IPS DF 19.7 (cell line): ENCODE measurements at regions not wholly inside any gene's neighbourhood (a gene's known extent, or its start where the extent isn't known, plus 50 kb on each side); places are given as distances from the start of the nearest gene placed in this dataset.
"Not testable (repeated sequence)": the region's sequence is repeated elsewhere in the genome, so short reads cannot be mapped to it uniquely, and the experiment has no call there.

Experiments
- DNase-seq: peaks from one replicate; pipeline ENCODE4 v3.0.0-alpha.2; 2013; ENCODE audit warnings: low read depth, low spot score

DNA sequence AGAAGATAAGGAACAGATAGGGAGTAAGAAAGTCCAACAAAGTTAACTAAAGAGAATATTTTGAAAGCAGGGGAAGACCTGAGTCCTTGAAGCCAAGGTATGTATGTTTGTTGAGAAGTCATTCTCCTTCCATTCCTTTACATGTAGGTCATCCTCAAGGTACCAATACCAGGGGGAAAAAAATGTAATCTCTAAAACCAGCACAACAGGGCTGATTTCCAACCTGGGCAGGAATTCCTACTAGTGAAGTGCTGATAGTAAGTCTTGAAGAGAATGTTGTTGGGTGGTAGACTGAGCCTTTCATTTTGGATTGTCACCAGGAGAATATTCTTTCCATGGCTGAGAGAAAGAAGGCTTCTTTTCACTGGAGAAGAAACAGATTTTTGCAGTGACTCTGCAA is 117.1 kb upstream of the ZNF462 start:
- no peak for DNase-seq

DNA sequence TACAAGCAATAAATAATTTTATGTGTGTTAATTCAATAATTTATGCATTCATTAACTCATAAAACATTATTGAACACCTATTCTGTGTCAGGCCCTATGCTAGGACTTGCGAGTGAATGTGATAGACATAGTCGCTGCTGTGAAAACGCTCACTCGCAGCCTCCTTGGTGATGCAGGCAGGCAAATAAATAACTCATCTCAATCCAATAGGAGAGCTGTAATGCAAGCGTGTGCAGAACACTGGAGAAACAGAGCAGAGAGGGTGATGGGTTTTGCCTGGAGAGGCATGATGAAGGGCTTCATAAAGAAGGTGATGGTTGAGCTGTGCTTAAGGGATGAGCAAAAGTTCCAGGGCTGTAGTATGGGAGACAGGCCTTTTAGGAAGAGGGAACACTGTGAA is 111.3 kb upstream of the ZNF462 start:
- DNase-seq, result no peak

DNA sequence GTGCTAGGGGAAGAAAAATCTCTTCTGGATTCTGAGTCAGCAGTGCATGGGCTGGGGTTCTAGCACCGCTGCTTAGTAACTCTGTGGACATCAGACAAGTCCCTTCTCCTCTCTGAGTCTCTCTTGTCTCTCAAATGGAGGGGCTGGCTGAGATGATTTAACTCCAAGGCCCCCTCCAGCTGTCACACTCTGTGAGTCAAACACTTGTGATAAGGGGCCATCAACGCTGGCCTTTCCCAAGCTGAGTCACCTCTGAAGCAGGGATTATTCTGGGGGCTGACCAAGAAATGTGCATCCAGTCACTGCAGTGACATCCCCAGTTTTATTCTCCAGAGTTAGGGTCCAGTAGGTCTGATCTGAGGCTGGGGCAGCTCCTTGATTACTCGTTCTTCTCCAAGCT is 110.4 kb upstream of the ZNF462 start:
- no peak for DNase-seq

DNA sequence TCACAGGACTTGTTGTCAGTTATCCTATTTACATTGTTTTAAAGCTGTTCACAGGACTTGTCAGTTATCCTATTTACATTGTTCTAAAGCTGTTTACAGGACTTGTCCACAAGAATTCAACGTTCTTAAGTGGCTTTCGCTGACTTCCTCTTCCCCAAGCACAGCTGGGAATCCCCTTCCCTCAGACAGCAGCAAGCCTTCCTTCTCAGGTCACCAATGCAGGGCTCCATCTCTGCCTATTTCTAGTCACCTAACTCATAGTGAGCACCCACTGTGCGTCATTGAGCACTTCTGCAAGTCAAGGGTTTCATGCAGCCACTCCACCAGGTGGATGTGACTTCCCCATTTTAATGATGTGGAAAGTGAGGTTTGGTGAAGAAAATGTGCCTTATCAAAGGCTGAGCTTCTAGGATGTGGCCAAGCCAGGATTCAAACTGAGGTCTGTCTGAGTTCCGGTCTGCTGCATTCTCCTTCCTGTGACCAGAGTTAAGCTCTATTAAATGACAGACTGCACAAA is 109.8 kb upstream of the ZNF462 start:
- DNase-seq, result no peak

DNA sequence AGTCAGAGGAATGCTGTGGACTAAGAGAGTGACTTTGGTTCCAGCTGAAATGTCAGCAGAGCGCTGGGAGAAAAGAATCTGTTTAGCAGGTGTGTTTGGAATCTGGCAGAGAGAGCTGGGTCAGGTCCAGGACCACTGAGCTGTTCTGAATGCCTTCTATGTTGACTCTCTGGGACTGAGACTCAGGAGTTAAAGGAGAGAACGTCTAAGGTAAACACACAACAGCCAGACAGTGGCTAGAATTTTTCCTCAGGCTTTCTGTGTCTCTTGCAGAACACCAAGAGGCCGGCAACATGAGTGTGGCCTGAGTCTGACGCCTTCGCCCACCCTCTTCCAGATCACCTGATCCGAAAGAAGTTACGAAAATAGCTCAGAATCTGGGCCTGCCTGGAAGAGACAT is 107.2 kb upstream of the ZNF462 start:
- no peak for DNase-seq

DNA sequence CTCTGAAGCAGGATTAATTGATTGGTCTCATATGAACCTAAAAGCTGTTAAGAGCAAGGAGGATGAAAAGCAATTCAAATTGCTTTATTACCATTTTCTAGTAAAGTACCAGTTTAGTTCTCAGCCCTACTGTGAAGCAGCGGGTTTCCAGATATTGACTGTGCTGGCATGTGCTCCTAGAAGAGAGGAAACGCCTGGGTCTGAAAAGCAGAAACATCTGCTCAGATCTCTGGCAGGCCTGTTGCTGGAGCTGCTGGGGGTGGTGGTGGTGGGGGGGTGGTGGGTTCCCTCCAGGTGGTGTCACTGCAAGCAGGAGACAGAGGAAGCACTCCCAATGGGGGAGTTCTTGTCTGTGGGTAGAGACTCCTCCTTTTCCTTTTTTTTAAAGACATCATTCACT is 105.5 kb upstream of the ZNF462 start:
- DNase-seq, result no peak

DNA sequence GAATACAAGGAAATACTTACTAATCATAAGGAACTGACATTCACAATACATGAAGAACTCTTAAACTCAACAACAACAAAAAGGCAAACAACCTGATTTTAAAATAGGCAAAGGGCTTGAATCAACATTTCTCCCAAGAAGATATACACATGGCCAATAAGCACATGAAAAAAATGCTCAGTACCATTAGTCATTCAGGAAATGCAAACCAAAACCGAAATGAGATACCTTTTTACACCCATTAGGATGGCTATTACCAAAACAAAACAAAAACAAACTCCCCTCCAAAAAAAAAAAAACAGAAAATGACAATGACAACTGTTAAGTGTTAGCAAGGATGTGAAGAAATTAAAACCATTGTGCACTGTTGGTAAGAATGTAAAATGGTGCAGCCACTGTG is 104.1 kb upstream of the ZNF462 start:
- no peak for DNase-seq

DNA sequence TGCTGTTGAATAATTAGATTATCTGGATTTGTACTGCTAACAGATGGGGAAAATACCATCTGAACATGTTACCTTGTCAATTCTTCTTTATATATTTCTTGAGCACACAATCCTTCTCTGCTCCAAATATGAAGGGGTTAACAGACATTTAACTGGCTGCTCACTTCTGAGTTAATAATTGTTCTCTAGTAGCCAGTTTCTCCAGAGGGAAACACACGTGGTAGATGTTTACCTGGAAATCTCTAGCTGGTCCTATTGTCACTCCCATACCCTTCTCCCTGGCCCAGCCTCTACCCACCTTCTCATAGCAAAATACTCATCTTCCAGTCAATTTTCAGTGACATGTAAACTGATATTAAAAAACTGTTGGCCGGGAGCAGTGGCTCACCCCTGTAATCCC is 101.5 kb upstream of the ZNF462 start:
- no peak for DNase-seq

DNA sequence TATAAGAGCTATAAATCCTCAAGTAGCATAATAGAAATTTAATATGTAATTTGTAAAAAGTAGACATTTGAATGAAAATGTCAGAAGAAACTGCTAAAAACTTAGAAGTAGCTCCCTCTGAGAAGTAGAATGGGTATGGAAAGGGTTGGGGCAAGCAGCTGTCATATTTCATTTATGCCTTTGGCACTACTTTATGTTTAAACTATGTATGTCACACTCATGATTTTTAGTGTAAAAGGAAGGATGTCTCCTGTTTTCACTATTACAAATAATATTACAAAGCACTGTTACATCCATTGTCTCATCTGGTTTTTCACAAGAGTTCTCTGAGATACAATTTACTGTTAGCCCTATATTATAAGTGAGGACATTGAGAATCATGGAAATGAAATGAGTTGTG is 96.3 kb upstream of the ZNF462 start:
- DNase-seq, result no peak

DNA sequence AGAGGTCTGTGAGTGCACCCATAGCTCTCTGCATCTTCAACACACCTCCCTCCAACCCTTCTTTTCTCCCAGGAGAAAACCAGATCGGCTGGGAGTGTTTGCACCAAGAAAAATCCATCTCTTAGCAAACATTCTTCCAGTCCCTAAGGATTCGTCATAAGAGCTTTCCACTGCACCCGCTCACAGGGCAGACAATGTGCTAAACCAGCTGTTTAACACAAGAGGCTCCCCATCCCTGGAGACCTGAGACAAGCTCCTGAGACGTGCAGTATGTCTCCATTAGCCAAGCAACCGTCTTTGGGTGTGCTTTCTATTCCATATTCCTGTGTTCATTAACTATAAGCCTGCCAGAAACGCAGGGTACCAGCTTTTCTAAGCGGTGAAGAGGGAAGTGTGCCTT is 93.6 kb upstream of the ZNF462 start:
- DNase-seq, result no peak

DNA sequence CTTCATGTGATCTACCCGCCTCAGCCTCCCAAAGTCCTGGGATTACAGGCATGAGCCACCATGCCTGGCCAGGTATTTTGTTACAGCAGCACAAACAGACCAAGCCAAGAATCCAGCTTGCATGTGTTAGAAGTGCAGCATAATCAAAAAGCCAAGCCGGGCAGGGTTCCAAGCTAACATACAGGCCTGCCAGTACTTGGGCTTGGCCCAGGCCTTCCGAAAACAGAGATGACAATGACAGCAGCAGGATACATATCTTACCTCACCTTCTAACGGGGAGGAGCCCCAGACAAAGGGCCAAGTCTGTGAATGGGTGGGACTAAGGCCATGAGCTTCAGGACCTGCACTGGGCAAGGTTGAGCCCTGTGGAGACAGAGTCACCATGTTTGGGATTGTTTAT is 91.4 kb upstream of the ZNF462 start:
- DNase-seq, result no peak

DNA sequence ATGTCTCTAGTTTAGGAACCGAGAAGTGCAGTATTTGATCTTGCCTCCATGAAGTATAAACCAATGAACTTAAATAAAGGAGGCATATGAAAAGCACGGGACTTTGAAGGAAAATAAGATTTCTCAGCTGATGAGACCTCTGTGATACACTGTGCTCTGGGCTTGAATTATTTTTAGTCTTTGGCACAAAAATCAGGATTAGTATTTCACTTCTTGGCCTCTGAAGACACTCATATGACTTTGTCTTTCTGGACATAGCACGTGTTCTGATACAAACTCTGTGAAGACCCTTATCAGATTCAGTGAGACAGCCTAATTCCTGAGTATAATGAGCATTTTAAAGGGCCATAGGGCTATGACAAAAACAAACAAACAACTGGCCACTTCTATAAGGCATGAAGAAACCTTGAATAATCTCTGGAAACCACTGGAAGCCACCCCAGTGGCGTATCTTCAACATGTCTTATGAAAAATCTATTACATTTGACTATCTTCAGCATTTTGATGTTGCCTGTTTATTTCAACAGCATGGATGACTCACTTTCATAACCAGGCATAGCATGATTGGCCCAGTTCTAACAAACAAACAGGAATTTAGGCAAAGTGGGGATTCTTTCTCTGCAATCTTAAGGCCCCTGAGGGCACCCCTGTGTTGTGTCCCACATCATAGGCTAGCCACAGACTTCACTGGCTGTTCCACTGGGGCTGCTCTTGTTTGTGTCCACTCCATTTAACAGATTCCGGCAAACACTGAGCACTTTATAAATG is 90.3 kb upstream of the ZNF462 start:
- DNase-seq, result no peak

DNA sequence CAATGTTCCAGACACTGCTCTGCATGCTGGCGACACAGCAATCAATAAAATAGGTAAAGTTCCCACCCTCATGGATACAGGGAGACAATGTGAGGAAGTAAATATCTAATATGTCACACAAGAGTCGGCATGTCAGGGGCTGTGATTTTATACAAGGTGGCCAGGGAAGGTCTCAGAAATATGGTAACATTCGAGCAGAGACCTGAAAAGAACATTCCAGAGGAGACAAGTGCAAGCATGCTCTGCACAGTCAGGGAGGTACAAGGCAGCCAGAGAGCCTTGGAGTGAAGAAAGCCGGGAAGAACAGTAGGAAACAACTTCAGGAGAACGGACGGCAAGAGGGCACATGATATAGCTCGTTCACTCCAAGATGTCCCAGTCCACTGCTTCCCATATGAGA is 89.2 kb upstream of the ZNF462 start:
- no peak for DNase-seq

DNA sequence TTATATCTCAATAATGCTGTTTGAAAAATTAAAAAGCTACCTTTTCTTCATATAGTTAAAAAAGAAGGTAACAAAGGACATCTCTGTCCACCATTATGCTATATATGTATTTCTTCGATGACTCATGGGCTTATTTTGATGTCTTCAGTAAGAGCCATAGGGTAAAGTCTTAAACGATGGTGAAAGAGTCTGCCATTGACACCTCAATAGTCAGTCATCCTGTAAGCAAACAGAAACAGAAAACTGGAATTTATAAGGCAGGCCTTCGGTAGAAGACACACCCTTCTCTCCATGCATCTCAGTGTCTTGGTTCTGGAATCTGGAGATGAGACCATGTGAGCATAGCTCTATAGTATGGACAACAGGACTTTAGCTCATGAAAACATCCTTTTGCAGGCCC is 87.0 kb upstream of the ZNF462 start:
- DNase-seq, result no peak

DNA sequence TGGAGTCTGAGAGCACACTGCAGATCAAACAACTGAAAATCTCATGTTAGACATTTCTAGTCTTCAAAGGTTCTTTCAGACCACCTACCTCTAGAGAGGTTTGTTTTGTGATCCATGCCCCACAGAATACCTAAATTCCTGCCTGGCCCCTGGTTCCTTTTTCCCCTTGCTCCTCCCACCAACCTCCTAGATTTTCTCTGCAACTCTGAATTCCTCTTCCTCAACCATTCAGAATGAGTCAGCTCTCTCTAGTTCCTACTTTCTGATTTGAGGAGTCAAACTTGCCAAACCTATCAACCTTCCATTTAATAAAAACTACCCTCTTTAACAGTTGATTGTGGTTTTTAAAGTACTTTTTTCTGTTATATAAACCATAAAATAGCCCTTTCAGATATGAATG is 83.2 kb upstream of the ZNF462 start:
- no peak for DNase-seq

DNA sequence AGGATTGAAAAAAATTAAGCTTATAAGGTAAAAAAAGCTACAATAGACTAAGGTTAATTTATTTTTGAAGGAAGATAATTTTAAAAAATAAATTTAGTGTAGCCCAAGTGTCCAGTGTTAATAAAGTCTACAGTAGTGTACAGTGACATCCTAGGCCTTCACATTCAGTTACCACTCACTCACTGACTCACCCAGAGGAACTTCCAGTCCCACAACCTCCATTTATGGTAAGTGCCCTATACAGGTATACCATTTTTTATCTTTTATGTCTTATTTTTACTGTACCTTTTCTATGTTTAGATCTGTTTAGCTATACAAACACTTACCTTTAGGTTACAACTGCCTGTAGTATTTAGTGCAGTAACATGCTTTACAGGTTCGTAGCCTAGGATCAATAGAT is 79.8 kb upstream of the ZNF462 start:
- no peak for DNase-seq

DNA sequence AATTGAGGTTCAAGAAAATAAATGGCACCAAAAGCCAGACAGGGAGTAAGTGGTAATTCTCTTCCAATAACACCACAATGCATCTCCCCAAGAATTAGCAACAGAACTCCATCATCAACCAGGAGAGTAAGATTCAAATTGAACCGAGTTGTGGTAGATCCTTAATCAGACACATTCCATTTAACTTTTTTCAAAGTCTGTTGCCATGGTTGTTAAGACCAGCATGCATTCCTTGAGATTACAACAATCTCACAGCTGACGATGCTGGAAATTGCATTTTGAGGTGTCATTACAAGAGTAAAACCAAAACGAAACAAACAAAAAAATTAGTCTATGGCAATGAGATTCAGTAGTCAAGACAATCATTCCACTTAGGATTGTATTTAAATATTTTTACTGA is 78.9 kb upstream of the ZNF462 start:
- DNase-seq, result no peak

DNA sequence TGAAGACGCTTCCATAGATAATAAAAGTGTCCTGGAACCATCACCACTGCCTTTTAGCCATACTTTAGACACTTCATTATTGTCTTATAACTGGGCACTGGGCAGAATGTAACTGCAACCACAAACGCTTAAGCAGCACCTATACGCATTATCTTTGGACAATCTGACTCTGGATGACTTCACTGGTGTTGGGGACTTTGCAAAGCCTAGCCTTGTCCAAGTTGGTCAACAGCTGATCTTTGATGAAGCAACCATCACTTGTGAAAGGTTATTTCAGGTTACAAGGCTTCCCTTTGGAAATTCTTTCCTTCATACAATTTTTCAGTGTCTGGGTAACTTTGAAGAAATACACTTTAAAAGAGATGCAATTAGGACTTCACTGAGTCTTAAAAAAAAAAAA is 77.8 kb upstream of the ZNF462 start:
- DNase-seq, result no peak

DNA sequence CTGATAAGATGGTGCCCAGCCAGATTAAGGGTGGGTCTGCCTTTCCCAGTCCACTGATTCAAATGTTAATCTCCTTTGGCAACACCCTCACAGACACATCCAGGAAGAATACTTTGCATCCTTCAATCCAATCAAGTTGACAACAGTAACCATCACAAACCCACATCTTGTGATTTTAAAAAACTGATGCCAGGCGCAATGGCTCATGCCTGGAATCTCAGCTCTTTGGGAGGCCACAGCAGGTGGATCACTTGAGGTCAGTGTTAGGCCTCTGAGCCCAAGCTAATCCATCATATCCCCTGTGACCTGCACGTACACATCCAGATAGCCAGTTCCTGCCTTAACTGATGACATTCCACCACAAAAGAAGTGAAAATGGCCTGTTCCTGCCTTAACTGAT is 74.9 kb upstream of the ZNF462 start:
- not testable (repeated sequence) for DNase-seq

DNA sequence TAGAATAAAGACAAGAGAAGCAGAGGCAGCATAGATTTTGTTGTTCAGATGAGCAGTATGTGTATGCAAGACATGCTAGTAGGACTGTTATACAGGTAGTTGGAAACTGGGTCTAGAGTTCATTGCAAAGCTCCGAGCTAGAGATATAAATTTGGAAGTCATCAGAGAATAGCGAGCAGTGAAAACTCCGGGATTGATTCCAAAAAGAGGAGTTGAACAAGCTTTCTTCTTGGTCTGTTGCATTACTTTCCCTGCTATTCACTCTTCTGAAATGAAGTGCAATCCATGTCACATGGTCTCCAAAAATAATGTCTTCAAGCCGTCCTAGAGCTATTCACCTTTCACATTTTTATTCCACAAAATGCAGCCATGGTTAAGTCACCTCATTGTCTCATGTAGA is 67.9 kb upstream of the ZNF462 start:
- DNase-seq, result no peak

DNA sequence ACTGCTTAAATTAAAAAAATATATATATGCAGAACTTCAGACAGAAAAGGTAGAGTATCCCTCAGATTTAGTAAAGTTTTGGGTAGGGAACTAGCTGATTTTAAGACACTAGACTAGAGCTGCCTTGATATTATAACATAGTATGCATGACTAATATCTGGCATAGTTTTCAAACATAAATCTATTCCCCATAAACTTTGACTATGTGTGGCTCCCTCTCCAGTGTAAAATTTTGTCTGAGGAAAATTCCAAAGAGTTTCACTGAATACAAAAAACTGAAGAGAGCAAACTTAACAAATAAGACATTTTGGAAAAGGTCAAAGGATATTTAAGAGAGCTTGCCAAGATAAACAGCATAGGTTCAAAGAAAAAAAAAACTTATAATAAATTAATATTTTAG is 66.2 kb upstream of the ZNF462 start:
- no peak for DNase-seq

DNA sequence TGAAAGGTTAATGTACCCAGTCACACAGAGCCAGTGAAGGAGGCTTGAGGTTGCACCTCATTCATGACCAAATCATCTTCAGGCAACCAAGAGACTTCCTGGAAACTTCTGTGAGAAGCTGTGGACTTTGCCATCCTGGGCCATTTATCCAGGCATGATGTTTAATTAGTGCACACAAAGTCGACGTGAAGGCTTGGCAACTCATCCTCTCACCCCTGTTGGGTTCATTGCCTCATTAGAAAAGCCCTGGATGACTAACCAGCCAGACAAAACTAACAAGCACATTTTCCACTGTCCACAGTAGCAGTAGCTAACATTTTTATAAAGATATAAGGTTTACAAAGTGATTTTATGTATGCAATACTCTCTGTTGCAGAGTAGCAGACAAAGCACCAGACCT is 65.7 kb upstream of the ZNF462 start:
- no peak for DNase-seq

DNA sequence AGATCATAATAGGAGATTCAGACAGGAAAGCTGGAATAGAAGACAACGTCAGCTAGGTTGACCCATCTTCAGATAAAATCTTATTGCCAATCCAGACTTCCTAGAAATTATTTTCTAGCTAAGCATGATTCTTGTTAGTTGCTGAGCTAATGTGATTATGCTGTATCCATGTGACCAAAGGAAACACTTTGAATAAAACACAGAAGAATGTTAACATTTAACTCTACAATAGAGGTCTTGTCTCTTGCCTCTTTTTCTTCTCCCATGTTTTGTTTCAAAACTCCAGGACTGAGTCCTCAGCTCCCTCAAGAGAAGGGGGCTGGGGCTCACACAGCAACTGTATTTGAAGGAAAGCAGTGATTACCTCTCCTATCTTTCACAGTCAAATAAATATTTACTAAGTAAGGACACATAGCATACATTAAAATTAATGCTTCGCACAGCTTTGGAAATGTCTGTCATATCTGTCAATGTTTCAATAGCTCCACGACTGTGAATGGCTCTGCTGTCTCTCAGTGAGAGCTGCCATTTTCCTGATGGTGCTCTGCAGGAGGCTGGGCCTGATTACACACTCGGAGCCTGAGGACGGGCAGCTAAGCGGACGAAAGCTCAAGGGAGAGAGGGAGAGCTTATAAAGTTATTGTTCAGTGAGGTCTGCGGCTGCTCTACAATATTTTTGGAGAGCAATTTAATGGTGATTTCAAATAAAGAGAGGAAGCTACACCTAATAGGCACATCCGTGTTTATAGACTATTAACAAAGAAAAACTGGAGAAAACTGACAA is 64.8 kb upstream of the ZNF462 start:
- DNase-seq, result no peak
